HEK293 (cell line): ENCODE measurements at regions not wholly inside any gene's neighbourhood (a gene's known extent, or its start where the extent isn't known, plus 50 kb on each side); places are given as distances from the start of the nearest gene placed in this dataset.

ENCODE experiments used
- CTCF ChIA-PET: fragments of 350-600 bp; formaldehyde crosslinking; extraction: SDS; loops from one replicate; lab custom pipeline; 2021; ENCODE audit warnings: antibody characterized with exemption; lab: Yijun Ruan, JAX
- POLR2A ChIA-PET: fragments of 300-600 bp; formaldehyde crosslinking; extraction: SDS; loops from one replicate; lab custom pipeline; 2020; ENCODE audit warnings: antibody characterized with exemption, inconsistent platforms; lab: Yijun Ruan, JAX
- H3K27ac ChIP-seq: fragments of 200-500 bp; sonication (Bioruptor generic); 2 replicates; pipeline ENCODE4 v1.5.1; 2014; ENCODE audit warnings: low read depth, low read length, control low read depth, inconsistent platforms; ENCODE audit errors: extremely low read depth
- H3K36me3 ChIP-seq, 2 experiments: fragments of 200-500 bp in 1 of 2; sonication (Bioruptor generic) in 1 of 2; 1 replicate in 1 of 2; 2 replicates in 1 of 2; pipeline ENCODE4 v1.5.1; 2014 to 2017; ENCODE audit warnings: inconsistent platforms in 2 of 2, low read length in 2 of 2; ENCODE audit not compliant: control insufficient read depth in 2 of 2, insufficient read depth in 1 of 2
- H3K4me1 ChIP-seq: fragments of 200-500 bp; sonication (Bioruptor generic); 2 replicates; pipeline ENCODE4 v1.5.1; 2014; ENCODE audit warnings: mild to moderate bottlenecking, low read length, inconsistent platforms; ENCODE audit not compliant: control insufficient read depth, insufficient read depth
- H3K4me3 ChIP-seq: 2 replicates; pipeline ENCODE4 v1.5.1; 2011; ENCODE audit warnings: low read depth, mild to moderate bottlenecking, control low read depth, low read length, moderate library complexity
- H3K9me3 ChIP-seq: fragments of 200-500 bp; sonication (Bioruptor generic); 2 replicates; pipeline ENCODE4 v1.5.1; 2014; ENCODE audit warnings: low read depth, low read length, inconsistent platforms; ENCODE audit not compliant: control insufficient read depth, insufficient read depth
- FEZF1 ChIP-seq: fragments of 450-650 bp; formaldehyde crosslinking; IDR thresholded peaks from 2 replicates; pipeline ENCODE4 v1.5.1; 2016; ENCODE audit warnings: missing biosample characterization, missing genetic modification characterization
- HOXD13 ChIP-seq: sonication (generic); formaldehyde crosslinking; IDR thresholded peaks from 2 replicates; pipeline ENCODE4 v1.8.0; 2022; ENCODE audit warnings: missing genetic modification reagents, borderline replicate concordance
- KLF8 ChIP-seq: fragments of 450-650 bp; formaldehyde crosslinking; IDR thresholded peaks from 2 replicates; pipeline ENCODE4 v1.5.1; 2016; ENCODE audit warnings: missing biosample characterization, missing genetic modification characterization
- MEIS1 ChIP-seq: sonication (generic); formaldehyde crosslinking; IDR thresholded peaks from 2 replicates; pipeline ENCODE4 v1.8.1; 2022; ENCODE audit warnings: missing genetic modification reagents, mild to moderate bottlenecking, borderline replicate concordance
- YY2 ChIP-seq: fragments of 450-650 bp; formaldehyde crosslinking; IDR thresholded peaks from 2 replicates; pipeline ENCODE4 v1.5.1; 2016; ENCODE audit warnings: missing biosample characterization, missing genetic modification characterization
- ZBTB48 ChIP-seq: fragments of 450-650 bp; formaldehyde crosslinking; IDR thresholded peaks from 2 replicates; pipeline ENCODE4 v1.5.1; 2016; ENCODE audit warnings: missing biosample characterization, missing genetic modification characterization
- ZNF416 ChIP-seq: fragments of 450-650 bp; formaldehyde crosslinking; IDR thresholded peaks from 2 replicates; pipeline ENCODE4 v1.5.1; 2016; ENCODE audit warnings: missing biosample characterization, missing genetic modification characterization
- ZNF433 ChIP-seq: fragments of 450-650 bp; formaldehyde crosslinking; IDR thresholded peaks from 2 replicates; pipeline ENCODE4 v1.5.1; 2016; ENCODE audit warnings: missing biosample characterization, missing genetic modification characterization, low read depth
- ZNF621 ChIP-seq: fragments of 450-650 bp; formaldehyde crosslinking; IDR thresholded peaks from 2 replicates; pipeline ENCODE4 v1.5.1; 2017; ENCODE audit warnings: missing biosample characterization, missing genetic modification characterization
- ZNF624 ChIP-seq: fragments of 450-650 bp; formaldehyde crosslinking; IDR thresholded peaks from 2 replicates; pipeline ENCODE4 v1.5.1; 2017; ENCODE audit warnings: missing biosample characterization, missing genetic modification characterization
- ZNF629 ChIP-seq: fragments of 450-650 bp; formaldehyde crosslinking; IDR thresholded peaks from 2 replicates; pipeline ENCODE4 v1.5.1; 2017; ENCODE audit warnings: missing biosample characterization, missing genetic modification characterization
- ZNF677 ChIP-seq: fragments of 450-650 bp; IDR thresholded peaks from 2 replicates; pipeline ENCODE4 v1.5.0; 2018; ENCODE audit warnings: missing biosample characterization, mild to moderate bottlenecking, missing genetic modification characterization, moderate library complexity
- ZNF747 ChIP-seq: fragments of 450-650 bp; formaldehyde crosslinking; IDR thresholded peaks from 2 replicates; pipeline ENCODE4 v1.5.1; 2016; ENCODE audit warnings: missing biosample characterization, missing genetic modification characterization
- ZSCAN16 ChIP-seq: fragments of 450-650 bp; formaldehyde crosslinking; IDR thresholded peaks from 2 replicates; pipeline ENCODE4 v1.5.1; 2016; ENCODE audit warnings: missing biosample characterization, missing genetic modification characterization
- TF ChIP-seq, protein P1 (sequence below): fragments of 450-650 bp; formaldehyde crosslinking; IDR thresholded peaks from 2 replicates; pipeline ENCODE4 v1.5.1; 2016; ENCODE audit warnings: missing biosample characterization, missing genetic modification characterization, borderline replicate concordance
- TF ChIP-seq, protein P2 (sequence below): fragments of 450-650 bp; formaldehyde crosslinking; IDR thresholded peaks from 2 replicates; pipeline ENCODE4 v1.5.1; 2016; ENCODE audit warnings: missing biosample characterization, missing genetic modification characterization
- TF ChIP-seq, protein P3 (sequence below): fragments of 450-650 bp; formaldehyde crosslinking; IDR thresholded peaks from 2 replicates; pipeline ENCODE4 v1.5.1; 2016; ENCODE audit warnings: missing biosample characterization, missing genetic modification characterization
- TF ChIP-seq, protein P4 (sequence below): fragments of 450-650 bp; formaldehyde crosslinking; IDR thresholded peaks from 2 replicates; pipeline ENCODE4 v1.5.1; 2016; ENCODE audit warnings: missing biosample characterization, missing genetic modification characterization, low read depth
- TF ChIP-seq, protein P5 (sequence below): fragments of 450-650 bp; formaldehyde crosslinking; conservative IDR thresholded peaks from 2 replicates; pipeline ENCODE4 v1.5.1; 2016; ENCODE audit warnings: low read depth, missing biosample characterization, missing genetic modification characterization
- TF ChIP-seq, protein P6 (sequence below): fragments of 450-650 bp; formaldehyde crosslinking; IDR thresholded peaks from 2 replicates; pipeline ENCODE4 v1.5.1; 2016; ENCODE audit warnings: missing biosample characterization, missing genetic modification characterization
- TF ChIP-seq, protein P7 (sequence below): fragments of 450-650 bp; formaldehyde crosslinking; IDR thresholded peaks from 2 replicates; pipeline ENCODE4 v1.5.1; 2016; ENCODE audit warnings: missing biosample characterization, missing genetic modification characterization

DNA sequence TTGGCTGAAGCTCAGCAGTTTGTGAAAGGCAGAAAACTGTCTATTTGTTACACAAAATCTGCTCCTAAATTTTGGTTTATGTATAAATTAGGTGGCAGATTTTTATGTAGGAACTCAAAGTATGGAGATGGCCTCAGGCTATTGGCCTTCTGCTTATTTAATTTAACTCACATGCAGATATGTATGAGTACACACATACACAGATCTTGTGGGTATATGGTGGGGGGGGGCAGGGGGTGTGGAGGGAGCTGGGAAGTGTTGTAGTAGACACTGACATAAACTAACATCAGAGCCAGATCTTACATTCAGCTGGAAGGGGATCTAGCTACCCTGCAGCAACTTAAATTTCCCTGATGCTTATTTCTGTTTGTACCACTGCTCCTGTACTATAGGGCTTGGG lies 170.8 kb downstream of the EPM2A start (continued):
- TF ChIP-seq, protein P1, sequence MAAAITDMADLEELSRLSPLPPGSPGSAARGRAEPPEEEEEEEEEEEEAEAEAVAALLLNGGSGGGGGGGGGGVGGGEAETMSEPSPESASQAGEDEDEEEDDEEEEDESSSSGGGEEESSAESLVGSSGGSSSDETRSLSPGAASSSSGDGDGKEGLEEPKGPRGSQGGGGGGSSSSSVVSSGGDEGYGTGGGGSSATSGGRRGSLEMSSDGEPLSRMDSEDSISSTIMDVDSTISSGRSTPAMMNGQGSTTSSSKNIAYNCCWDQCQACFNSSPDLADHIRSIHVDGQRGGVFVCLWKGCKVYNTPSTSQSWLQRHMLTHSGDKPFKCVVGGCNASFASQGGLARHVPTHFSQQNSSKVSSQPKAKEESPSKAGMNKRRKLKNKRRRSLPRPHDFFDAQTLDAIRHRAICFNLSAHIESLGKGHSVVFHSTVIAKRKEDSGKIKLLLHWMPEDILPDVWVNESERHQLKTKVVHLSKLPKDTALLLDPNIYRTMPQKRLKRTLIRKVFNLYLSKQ (tag by site-specific recombination) = no peak
- TF ChIP-seq, protein P2, sequence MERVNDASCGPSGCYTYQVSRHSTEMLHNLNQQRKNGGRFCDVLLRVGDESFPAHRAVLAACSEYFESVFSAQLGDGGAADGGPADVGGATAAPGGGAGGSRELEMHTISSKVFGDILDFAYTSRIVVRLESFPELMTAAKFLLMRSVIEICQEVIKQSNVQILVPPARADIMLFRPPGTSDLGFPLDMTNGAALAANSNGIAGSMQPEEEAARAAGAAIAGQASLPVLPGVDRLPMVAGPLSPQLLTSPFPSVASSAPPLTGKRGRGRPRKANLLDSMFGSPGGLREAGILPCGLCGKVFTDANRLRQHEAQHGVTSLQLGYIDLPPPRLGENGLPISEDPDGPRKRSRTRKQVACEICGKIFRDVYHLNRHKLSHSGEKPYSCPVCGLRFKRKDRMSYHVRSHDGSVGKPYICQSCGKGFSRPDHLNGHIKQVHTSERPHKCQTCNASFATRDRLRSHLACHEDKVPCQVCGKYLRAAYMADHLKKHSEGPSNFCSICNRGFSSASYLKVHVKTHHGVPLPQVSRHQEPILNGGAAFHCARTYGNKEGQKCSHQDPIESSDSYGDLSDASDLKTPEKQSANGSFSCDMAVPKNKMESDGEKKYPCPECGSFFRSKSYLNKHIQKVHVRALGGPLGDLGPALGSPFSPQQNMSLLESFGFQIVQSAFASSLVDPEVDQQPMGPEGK (tag by site-specific recombination) = no peak
- TF ChIP-seq, protein P3, sequence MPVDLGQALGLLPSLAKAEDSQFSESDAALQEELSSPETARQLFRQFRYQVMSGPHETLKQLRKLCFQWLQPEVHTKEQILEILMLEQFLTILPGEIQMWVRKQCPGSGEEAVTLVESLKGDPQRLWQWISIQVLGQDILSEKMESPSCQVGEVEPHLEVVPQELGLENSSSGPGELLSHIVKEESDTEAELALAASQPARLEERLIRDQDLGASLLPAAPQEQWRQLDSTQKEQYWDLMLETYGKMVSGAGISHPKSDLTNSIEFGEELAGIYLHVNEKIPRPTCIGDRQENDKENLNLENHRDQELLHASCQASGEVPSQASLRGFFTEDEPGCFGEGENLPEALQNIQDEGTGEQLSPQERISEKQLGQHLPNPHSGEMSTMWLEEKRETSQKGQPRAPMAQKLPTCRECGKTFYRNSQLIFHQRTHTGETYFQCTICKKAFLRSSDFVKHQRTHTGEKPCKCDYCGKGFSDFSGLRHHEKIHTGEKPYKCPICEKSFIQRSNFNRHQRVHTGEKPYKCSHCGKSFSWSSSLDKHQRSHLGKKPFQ (tag by site-specific recombination) = no peak
- no peak for TF ChIP-seq YY2 (tag by site-specific recombination)
- TF ChIP-seq HOXD13 (CRISPR knock-in tag) = no peak
- TF ChIP-seq ZNF677 (tag by site-specific recombination) = no peak
- no peak for TF ChIP-seq KLF8 (tag by site-specific recombination)
- no peak for TF ChIP-seq FEZF1 (tag by site-specific recombination)
- TF ChIP-seq, protein P4, sequence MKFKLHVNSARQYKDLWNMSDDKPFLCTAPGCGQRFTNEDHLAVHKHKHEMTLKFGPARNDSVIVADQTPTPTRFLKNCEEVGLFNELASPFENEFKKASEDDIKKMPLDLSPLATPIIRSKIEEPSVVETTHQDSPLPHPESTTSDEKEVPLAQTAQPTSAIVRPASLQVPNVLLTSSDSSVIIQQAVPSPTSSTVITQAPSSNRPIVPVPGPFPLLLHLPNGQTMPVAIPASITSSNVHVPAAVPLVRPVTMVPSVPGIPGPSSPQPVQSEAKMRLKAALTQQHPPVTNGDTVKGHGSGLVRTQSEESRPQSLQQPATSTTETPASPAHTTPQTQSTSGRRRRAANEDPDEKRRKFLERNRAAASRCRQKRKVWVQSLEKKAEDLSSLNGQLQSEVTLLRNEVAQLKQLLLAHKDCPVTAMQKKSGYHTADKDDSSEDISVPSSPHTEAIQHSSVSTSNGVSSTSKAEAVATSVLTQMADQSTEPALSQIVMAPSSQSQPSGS (tag by site-specific recombination) = no peak
- TF ChIP-seq ZNF747 (tag by site-specific recombination) = no peak
- no peak for TF ChIP-seq ZNF433 (tag by site-specific recombination)
- no peak for TF ChIP-seq ZNF629 (tag by site-specific recombination)
- TF ChIP-seq, all 188 proteins: peak for 0

DNA sequence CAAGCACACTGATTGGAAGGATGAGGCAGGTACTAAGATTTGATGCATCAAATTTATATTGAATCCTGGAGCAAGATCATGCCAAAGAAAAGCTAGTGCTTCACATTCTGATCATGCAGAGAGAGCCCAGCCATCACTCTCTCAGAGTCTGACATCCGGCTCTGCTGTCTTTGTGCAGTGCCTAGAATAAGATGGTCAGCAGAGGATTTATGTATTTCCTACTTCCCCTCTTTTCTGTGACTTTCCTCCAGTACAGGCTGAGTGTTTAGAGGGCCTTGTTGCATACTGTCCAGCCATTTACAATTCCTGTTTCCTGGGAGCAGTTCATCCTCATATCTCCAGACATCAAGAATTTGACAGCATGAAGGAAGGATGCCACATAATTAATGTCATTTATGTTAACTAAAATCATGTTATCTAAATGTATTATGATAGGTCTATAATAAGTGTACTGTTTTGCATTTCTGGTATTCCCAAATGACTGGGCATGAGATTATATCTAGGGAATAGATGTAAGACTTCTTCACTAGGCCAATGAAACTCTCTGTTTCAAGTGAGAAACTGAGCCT lies 167.6 kb downstream of the EPM2A start:
- POLR2A ChIA-PET = no interaction called here
- TF ChIP-seq, protein P4 (tag by site-specific recombination) = no peak
- TF ChIP-seq ZNF621 (tag by site-specific recombination) (no peak), HOXD13 (CRISPR knock-in tag) (no peak), ZNF416 (tag by site-specific recombination) (no peak), ZNF624 (tag by site-specific recombination) (no peak), ZBTB48 (tag by site-specific recombination) (no peak), MEIS1 (CRISPR knock-in tag) (no peak), ZSCAN16 (tag by site-specific recombination) (no peak)
- TF ChIP-seq, protein P5, sequence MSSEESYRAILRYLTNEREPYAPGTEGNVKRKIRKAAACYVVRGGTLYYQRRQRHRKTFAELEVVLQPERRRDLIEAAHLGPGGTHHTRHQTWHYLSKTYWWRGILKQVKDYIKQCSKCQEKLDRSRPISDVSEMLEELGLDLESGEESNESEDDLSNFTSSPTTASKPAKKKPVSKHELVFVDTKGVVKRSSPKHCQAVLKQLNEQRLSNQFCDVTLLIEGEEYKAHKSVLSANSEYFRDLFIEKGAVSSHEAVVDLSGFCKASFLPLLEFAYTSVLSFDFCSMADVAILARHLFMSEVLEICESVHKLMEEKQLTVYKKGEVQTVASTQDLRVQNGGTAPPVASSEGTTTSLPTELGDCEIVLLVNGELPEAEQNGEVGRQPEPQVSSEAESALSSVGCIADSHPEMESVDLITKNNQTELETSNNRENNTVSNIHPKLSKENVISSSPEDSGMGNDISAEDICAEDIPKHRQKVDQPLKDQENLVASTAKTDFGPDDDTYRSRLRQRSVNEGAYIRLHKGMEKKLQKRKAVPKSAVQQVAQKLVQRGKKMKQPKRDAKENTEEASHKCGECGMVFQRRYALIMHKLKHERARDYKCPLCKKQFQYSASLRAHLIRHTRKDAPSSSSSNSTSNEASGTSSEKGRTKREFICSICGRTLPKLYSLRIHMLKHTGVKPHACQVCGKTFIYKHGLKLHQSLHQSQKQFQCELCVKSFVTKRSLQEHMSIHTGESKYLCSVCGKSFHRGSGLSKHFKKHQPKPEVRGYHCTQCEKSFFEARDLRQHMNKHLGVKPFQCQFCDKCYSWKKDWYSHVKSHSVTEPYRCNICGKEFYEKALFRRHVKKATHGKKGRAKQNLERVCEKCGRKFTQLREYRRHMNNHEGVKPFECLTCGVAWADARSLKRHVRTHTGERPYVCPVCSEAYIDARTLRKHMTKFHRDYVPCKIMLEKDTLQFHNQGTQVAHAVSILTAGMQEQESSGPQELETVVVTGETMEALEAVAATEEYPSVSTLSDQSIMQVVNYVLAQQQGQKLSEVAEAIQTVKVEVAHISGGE (tag by site-specific recombination) = no peak
- TF ChIP-seq, protein P6, sequence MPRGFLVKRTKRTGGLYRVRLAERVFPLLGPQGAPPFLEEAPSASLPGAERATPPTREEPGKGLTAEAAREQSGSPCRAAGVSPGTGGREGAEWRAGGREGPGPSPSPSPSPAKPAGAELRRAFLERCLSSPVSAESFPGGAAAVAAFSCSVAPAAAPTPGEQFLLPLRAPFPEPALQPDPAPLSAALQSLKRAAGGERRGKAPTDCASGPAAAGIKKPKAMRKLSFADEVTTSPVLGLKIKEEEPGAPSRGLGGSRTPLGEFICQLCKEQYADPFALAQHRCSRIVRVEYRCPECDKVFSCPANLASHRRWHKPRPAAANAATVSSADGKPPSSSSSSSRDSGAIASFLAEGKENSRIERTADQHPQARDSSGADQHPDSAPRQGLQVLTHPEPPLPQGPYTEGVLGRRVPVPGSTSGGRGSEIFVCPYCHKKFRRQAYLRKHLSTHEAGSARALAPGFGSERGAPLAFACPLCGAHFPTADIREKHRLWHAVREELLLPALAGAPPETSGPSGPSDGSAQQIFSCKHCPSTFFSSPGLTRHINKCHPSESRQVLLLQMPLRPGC = no peak
- TF ChIP-seq, protein P7, sequence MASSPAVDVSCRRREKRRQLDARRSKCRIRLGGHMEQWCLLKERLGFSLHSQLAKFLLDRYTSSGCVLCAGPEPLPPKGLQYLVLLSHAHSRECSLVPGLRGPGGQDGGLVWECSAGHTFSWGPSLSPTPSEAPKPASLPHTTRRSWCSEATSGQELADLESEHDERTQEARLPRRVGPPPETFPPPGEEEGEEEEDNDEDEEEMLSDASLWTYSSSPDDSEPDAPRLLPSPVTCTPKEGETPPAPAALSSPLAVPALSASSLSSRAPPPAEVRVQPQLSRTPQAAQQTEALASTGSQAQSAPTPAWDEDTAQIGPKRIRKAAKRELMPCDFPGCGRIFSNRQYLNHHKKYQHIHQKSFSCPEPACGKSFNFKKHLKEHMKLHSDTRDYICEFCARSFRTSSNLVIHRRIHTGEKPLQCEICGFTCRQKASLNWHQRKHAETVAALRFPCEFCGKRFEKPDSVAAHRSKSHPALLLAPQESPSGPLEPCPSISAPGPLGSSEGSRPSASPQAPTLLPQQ (tag by site-specific recombination) = no peak

More for the DNA sequence above, 167.6 kb downstream of the EPM2A start:
- CTCF ChIA-PET = no interaction called here
- no peak overlapping the region for H3K27ac ChIP-seq
- no peaks in the 10 kb centered on the region for H3K36me3 ChIP-seq
- no peaks in the 10 kb centered on the region for H3K4me1 ChIP-seq
- H3K4me3 ChIP-seq = no peak overlapping the region
- H3K9me3 ChIP-seq = no peaks in the 10 kb centered on the region
